HEK293T (cell line): ENCODE measurements at regions not wholly inside any gene's neighbourhood (a gene's known extent, or its start where the extent isn't known, plus 50 kb on each side); places are given as distances from the start of the nearest gene placed in this dataset.

Source experiments
- ELF4 ChIP-seq: fragments of 450-650 bp; IDR thresholded peaks from 2 replicates; pipeline ENCODE4 v1.6.1; 2017; ENCODE audit warnings: antibody characterized with exemption
- FOXA1 ChIP-seq: fragments of 450-650 bp; IDR thresholded peaks from 2 replicates; pipeline ENCODE4 v1.6.1; 2016; ENCODE audit warnings: mild to moderate bottlenecking
- FOXM1 ChIP-seq: fragments of 450-650 bp; IDR thresholded peaks from 2 replicates; pipeline ENCODE4 v1.6.1; 2017; ENCODE audit warnings: mild to moderate bottlenecking, borderline replicate concordance
- LEF1 ChIP-seq: fragments of 450-650 bp; IDR thresholded peaks from 2 replicates; pipeline ENCODE4 v1.6.1; 2017; ENCODE audit warnings: mild to moderate bottlenecking, borderline replicate concordance
- SP1 ChIP-seq: fragments of 450-650 bp; IDR thresholded peaks from 2 replicates; pipeline ENCODE4 v1.6.1; 2017
- TARDBP ChIP-seq: fragments of 450-650 bp; IDR thresholded peaks from 2 replicates; pipeline ENCODE4 v1.6.1; 2016

DNA sequence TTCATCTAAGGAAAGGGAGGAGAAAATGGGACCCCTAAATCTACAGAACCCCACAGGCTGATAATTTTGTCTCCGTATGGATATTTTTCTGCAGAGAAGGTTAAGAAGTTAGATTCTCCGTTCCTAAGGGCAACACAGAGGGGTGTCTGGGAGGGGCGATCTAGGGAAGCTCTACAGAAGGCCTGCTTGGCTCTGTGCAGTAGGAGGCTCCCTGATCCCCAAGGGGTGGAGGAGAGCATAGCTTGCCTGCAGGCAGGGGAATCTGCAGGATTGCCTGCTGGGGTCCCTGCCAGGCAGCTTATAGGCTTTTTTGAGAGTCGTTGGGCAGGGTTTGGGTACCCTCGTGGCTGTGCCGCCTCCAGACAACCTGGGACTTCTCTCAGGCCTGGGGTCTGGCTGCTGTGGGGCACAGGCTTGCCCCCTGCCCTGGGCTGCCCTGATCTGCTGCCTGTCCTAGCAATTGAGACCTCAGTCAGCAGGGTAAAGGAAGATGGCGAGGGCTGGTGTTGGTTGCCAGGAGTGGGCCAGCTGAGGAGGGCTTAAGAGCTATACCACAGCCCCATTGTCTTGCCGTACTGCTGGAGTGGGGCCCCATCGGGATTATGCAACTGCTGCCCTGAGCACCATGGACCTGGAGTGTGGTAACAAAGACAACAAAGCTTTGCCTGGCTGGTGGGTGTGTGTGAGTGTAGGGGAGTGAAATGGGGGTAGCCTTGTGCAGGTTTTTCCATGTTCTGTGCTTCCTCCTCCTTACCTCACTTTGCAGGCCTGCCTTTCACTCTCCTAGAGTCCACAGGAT, 74.1 kb downstream of the EFNB1 start:
- TF ChIP-seq TARDBP (no peak), ELF4 (no peak), LEF1 (no peak), SP1 (no peak), FOXM1 (no peak), FOXA1 (no peak)
